HCT116 (cell line): ENCODE measurements at regions not wholly inside any gene's neighbourhood (a gene's known extent, or its start where the extent isn't known, plus 50 kb on each side); places are given as distances from the start of the nearest gene placed in this dataset.

Experiments used
- ATAC-seq: fragments of 200-7000 bp; cut with Tn5 transposase; 2 replicates; pipeline ENCODE4 v1.9.1; 2020; ENCODE audit warnings: mild to moderate bottlenecking, moderate library complexity
- BruUV-seq: library from RNA; stranded (reverse); fragments of 400-500 nt; replicated peaks from 2 replicates; lab custom pipeline; 2021; lab: Mats Ljungman, UMichigan
- CTCF ChIA-PET: fragments of 300-600 bp; sonication (Branson Sonifier 250); formaldehyde crosslinking; loops from one replicate; lab custom pipeline; 2021; ENCODE audit warnings: antibody characterized with exemption; lab: Charles Lee
- POLR2A ChIA-PET: fragments of 300-600, 350-600 bp; sonication (Branson Sonifier 250); formaldehyde crosslinking; loops from one replicate; lab custom pipeline; 2021; ENCODE audit warnings: antibody characterized with exemption; lab: Charles Lee
- RAD21 ChIA-PET, 2 experiments: fragments of 300-600 bp; sonication (Branson Sonifier 250); formaldehyde crosslinking; loops; one replicate each; lab custom pipeline; 2023; ENCODE audit warnings: low total read pairs in 2 of 2; ENCODE audit not compliant: uncharacterized antibody in 2 of 2, unreplicated experiment in 2 of 2, low non-redundant PET in 1 of 2; lab: Charles Lee
- DNase-seq: peaks from one replicate; pipeline ENCODE4 v3.0.0-alpha.2; 2010; ENCODE audit warnings: low read depth, low spot score
- H2AFZ ChIP-seq: fragments of 200-600 bp; shearing (Covaris generic), sonication (generic); 2 replicates; pipeline ENCODE4 v1.6.1; 2017; ENCODE audit warnings: low read depth, mixed run types, mixed read lengths, antibody characterized with exemption, low read length; ENCODE audit not compliant: poor library complexity, severe bottlenecking
- H3K27ac ChIP-seq: 2 replicates; pipeline ENCODE4 v1.5.1; 2012; ENCODE audit warnings: low read depth, low read length
- H3K27me3 ChIP-seq: fragments of 200-600 bp; sonication (generic); 2 replicates; pipeline ENCODE4 v1.6.1; 2016; ENCODE audit warnings: mixed run types, low read length, mixed read lengths; ENCODE audit not compliant: insufficient read depth
- H3K36me3 ChIP-seq, 2 experiments: fragments of 200-500 bp in 1 of 2; fragments of 200-600 bp in 1 of 2; sonication (Bioruptor generic) in 1 of 2; sonication (generic) in 1 of 2; 2 replicates each; pipeline versions ENCODE4 v1.5.1 to v1.6.1; 2014 to 2016; ENCODE audit warnings: low read length in 2 of 2, inconsistent platforms in 1 of 2, mixed read lengths in 1 of 2, mixed run types in 1 of 2; ENCODE audit not compliant: insufficient read depth in 2 of 2, control insufficient read depth in 1 of 2
- H3K4me1 ChIP-seq, 2 experiments: fragments of 200-600 bp in 1 of 2; sonication (generic) in 1 of 2; 2 replicates each; pipeline versions ENCODE4 v1.5.1 to v1.6.1; 2012 to 2017; ENCODE audit warnings: low read length in 2 of 2, inconsistent platforms in 1 of 2, mild to moderate bottlenecking in 1 of 2, mixed read lengths in 1 of 2, mixed run types in 1 of 2, moderate library complexity in 1 of 2; ENCODE audit not compliant: insufficient read depth in 2 of 2, control insufficient read depth in 1 of 2
- H3K4me2 ChIP-seq: fragments of 200-600 bp; sonication (generic); 2 replicates; pipeline ENCODE4 v1.6.1; 2017; ENCODE audit warnings: mixed run types, low read length, mixed read lengths
- H3K4me3 ChIP-seq, 2 experiments: fragments of 200-600 bp in 1 of 2; sonication (generic) in 1 of 2; replicated peaks in 1 of 2; 2 replicates each; pipeline ENCODE4 v1.5.1; 2011 to 2016; ENCODE audit warnings: low read length in 2 of 2, control low read depth in 1 of 2, low read depth in 1 of 2, mild to moderate bottlenecking in 1 of 2, mixed read lengths in 1 of 2, mixed run types in 1 of 2
- H3K79me2 ChIP-seq: fragments of 200-600 bp; sonication (generic); 2 replicates; pipeline ENCODE4 v1.6.1; 2017; ENCODE audit warnings: mild to moderate bottlenecking, mixed run types, low read length, moderate library complexity, mixed read lengths; ENCODE audit not compliant: insufficient read depth
- H3K9ac ChIP-seq: fragments of 200-600 bp; sonication (generic); 2 replicates; pipeline ENCODE4 v1.6.1; 2016; ENCODE audit warnings: low read length, mixed read lengths
- H3K9me2 ChIP-seq: fragments of 200-600 bp; sonication (generic), shearing (Covaris generic); 2 replicates; pipeline ENCODE4 v1.6.1; 2017; ENCODE audit warnings: mixed run types, mild to moderate bottlenecking, moderate library complexity; ENCODE audit not compliant: insufficient read depth
- H3K9me3 ChIP-seq, 2 experiments: fragments of 200-500 bp in 1 of 2; fragments of 200-600 bp in 1 of 2; sonication (Bioruptor generic) in 1 of 2; sonication (generic) in 1 of 2; 2 replicates each; pipeline ENCODE4 v1.6.1; 2014 to 2017; ENCODE audit warnings: low read length in 2 of 2, mixed read lengths in 2 of 2, inconsistent platforms in 1 of 2, low read depth in 1 of 2, mild to moderate bottlenecking in 1 of 2, mixed run types in 1 of 2, moderate library complexity in 1 of 2; ENCODE audit not compliant: control insufficient read depth in 1 of 2, insufficient read depth in 1 of 2
- H4K20me1 ChIP-seq: fragments of 200-600 bp; sonication (generic), shearing (Covaris generic); 2 replicates; pipeline ENCODE4 v1.6.1; 2017; ENCODE audit warnings: mixed run types, mild to moderate bottlenecking, moderate library complexity; ENCODE audit not compliant: insufficient read depth
- ATF3 ChIP-seq: IDR thresholded peaks from 2 replicates; pipeline ENCODE4 v1.6.1; 2012
- CEBPB ChIP-seq: IDR thresholded peaks from 2 replicates; pipeline ENCODE4 v1.6.1; 2012; ENCODE audit warnings: low read depth
- CTCF ChIP-seq, 3 experiments: fragments of 200-600 bp in 1 of 3; sonication (generic) in 1 of 3; IDR thresholded peaks in 2 of 3; conservative IDR thresholded peaks in 1 of 3; 2 replicates each; pipeline ENCODE4 v1.5.1; 2012 to 2017; ENCODE audit warnings: low read depth in 2 of 3, low read length in 2 of 3, antibody characterized with exemption in 1 of 3, borderline replicate concordance in 1 of 3, control low read depth in 1 of 3, mild to moderate bottlenecking in 1 of 3, mixed read lengths in 1 of 3, mixed run types in 1 of 3, moderate library complexity in 1 of 3; ENCODE audit not compliant: insufficient read depth in 1 of 3
- EGR1 ChIP-seq: IDR thresholded peaks from 2 replicates; pipeline ENCODE4 v1.6.1; 2012; ENCODE audit warnings: low read depth
- EZH2 ChIP-seq: fragments of 200-600 bp; sonication (generic); IDR thresholded peaks from 2 replicates; pipeline ENCODE4 v1.6.1; 2017; ENCODE audit warnings: antibody characterized with exemption, mixed run types
- EZH2phosphoT487 ChIP-seq: fragments of 200-600 bp; IDR thresholded peaks from 2 replicates; pipeline ENCODE4 v1.6.1; 2018; ENCODE audit warnings: antibody characterized with exemption, borderline replicate concordance
- FOSL1 ChIP-seq: IDR thresholded peaks from 2 replicates; pipeline ENCODE4 v1.6.1; 2012; ENCODE audit warnings: low read depth
- SIN3A ChIP-seq: IDR thresholded peaks from 2 replicates; pipeline ENCODE4 v1.6.1; 2012; ENCODE audit warnings: low read depth
- SP1 ChIP-seq: IDR thresholded peaks from 2 replicates; pipeline ENCODE4 v1.6.1; 2012; ENCODE audit warnings: low read depth
- TCF7L2 ChIP-seq: IDR thresholded peaks from 2 replicates; pipeline ENCODE4 v1.7.0; 2011; ENCODE audit warnings: borderline replicate concordance, inconsistent platforms; ENCODE audit not compliant: insufficient read depth, insufficient read length; ENCODE audit errors: extremely low read depth
- ZFX ChIP-seq: fragments of 450-650 bp; IDR thresholded peaks from 2 replicates; pipeline ENCODE4 v1.6.1; 2017
- ZNF274 ChIP-seq: fragments of 200-500 bp; sonication (Bioruptor generic); IDR thresholded peaks from 2 replicates; pipeline ENCODE4 v1.6.1; 2014; ENCODE audit warnings: mild to moderate bottlenecking, low read depth, low read length, inconsistent platforms
- intact Hi-C: fragments of 100-400 bp; cut with micrococcal nuclease; formaldehyde crosslinking; loops from 2 replicates; pipeline ENCODE4 v1.10.0; 2022

- DNase-seq (no peak), ATAC-seq (no peak)
- Histone ChIP-seq H3K36me3 (no peaks in the 10 kb centered on the region), H4K20me1 (no peaks in the 10 kb centered on the region), H3K9me2 (no peaks in the 10 kb centered on the region), H3K27ac (no peak overlapping the region), H3K4me3 (no peak overlapping the region), H2AFZ (no peak overlapping the region), H3K9me3 (no peaks in the 10 kb centered on the region), H3K4me1 (no peaks in the 10 kb centered on the region), H3K79me2 (no peaks in the 10 kb centered on the region), H3K9ac (no peak overlapping the region), H3K4me2 (no peak overlapping the region), H3K27me3 (no peaks in the 10 kb centered on the region)
- ChIA-PET CTCF (no interaction called here), POLR2A (no interaction called here), RAD21 (no interaction called here)
- intact Hi-C loops: no loop called here
- no peak for TF ChIP-seq EZH2
- TF ChIP-seq EZH2phosphoT487: no peak
- no peak for TF ChIP-seq SP1
- no peak for TF ChIP-seq ZFX
- TF ChIP-seq FOSL1: no peak
- TF ChIP-seq SIN3A: no peak
- TF ChIP-seq ATF3: no peak
- TF ChIP-seq EGR1: no peak
- no peak for TF ChIP-seq CTCF (IDR thresholded peaks at IDR 0.05 in 2 of 3, conservative IDR thresholded peaks at IDR 0.05 in 1 of 3; ENCODE audit: borderline replicate concordance in 1 of 3, insufficient read depth in 1 of 3, low read depth in 2 of 3, low read length in 2 of 3)
- no peak for TF ChIP-seq TCF7L2
- no peak for TF ChIP-seq ZNF274
- TF ChIP-seq CEBPB: no peak
- BruUV-seq: no TSS peak
Measured at GRCh38 chr2:228556717-228557116, 375.2 kb upstream of the SPHKAP start.
